H1 (cell line): ENCODE measurements at regions not wholly inside any gene's neighbourhood (a gene's known extent, or its start where the extent isn't known, plus 50 kb on each side); places are given as distances from the start of the nearest gene placed in this dataset.

Source experiments
- BACH1 ChIP-seq: IDR thresholded peaks from 2 replicates; pipeline ENCODE4 v1.6.1; 2012; ENCODE audit warnings: low read length, improper control_type of control experiment
- CHD1 ChIP-seq: IDR thresholded peaks from 2 replicates; pipeline ENCODE4 v1.6.1; 2012; ENCODE audit warnings: low read depth, low read length, improper control_type of control experiment
- KDM4A ChIP-seq: IDR thresholded peaks from one replicate; pipeline ENCODE4 v1.7.1; 2012; ENCODE audit warnings: low read depth, mild to moderate bottlenecking, moderate library complexity, low read length, inconsistent platforms; ENCODE audit not compliant: severe bottlenecking
- POLR2A ChIP-seq, 2 experiments: IDR thresholded peaks; 1 replicate in 1 of 2; 2 replicates in 1 of 2; pipeline ENCODE4 v1.6.1; 2011; ENCODE audit warnings: low read depth in 2 of 2, low read length in 2 of 2, mild to moderate bottlenecking in 2 of 2; ENCODE audit errors: control extremely low read depth in 1 of 2
- RFX5 ChIP-seq: IDR thresholded peaks from 2 replicates; pipeline ENCODE4 v1.6.1; 2011; ENCODE audit warnings: low read depth, low read length, improper control_type of control experiment, borderline replicate concordance
- TF ChIP-seq, protein P1 (sequence below), 3 experiments: IDR thresholded peaks; 1 replicate in 2 of 3; 2 replicates in 1 of 3; pipeline versions ENCODE4 v1.5.1 to v1.6.1; 2011; ENCODE audit warnings: low read length in 3 of 3, mild to moderate bottlenecking in 3 of 3, inconsistent platforms in 2 of 3, low read depth in 1 of 3, moderate library complexity in 1 of 3; ENCODE audit not compliant: insufficient read depth in 1 of 3; ENCODE audit errors: control extremely low read depth in 1 of 3
- TF ChIP-seq, protein P2 (sequence below): IDR thresholded peaks from 2 replicates; pipeline ENCODE4 v1.6.1; 2012; ENCODE audit warnings: low read length, inconsistent platforms

DNA sequence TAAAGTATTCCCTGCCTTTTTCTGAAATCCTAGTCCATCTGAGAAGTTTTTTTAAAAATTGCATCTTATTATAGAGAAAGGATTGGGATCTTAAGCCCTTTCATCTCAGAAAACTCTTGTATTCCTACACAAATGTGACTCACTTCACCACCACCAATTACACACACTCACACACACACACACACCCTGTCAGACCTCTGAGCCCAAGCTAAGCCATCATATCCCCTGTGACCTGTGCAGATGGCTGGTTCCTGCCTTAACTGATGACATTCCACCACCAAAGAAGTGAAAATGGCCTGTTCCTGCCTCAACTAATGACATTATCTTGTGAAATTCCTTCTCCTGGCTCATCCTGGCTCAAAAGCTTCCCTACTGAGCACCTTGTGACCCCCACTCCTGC, 1181.9 kb downstream of the ROBO2 start:
- TF ChIP-seq KDM4A (no peak), BACH1 (no peak), RFX5 (no peak), POLR2A (IDR thresholded peaks at IDR 0.05; ENCODE audit: control extremely low read depth in 1 of 2, low read depth in 2 of 2, low read length in 2 of 2) (no peak), CHD1 (no peak)
- TF ChIP-seq, protein P1, sequence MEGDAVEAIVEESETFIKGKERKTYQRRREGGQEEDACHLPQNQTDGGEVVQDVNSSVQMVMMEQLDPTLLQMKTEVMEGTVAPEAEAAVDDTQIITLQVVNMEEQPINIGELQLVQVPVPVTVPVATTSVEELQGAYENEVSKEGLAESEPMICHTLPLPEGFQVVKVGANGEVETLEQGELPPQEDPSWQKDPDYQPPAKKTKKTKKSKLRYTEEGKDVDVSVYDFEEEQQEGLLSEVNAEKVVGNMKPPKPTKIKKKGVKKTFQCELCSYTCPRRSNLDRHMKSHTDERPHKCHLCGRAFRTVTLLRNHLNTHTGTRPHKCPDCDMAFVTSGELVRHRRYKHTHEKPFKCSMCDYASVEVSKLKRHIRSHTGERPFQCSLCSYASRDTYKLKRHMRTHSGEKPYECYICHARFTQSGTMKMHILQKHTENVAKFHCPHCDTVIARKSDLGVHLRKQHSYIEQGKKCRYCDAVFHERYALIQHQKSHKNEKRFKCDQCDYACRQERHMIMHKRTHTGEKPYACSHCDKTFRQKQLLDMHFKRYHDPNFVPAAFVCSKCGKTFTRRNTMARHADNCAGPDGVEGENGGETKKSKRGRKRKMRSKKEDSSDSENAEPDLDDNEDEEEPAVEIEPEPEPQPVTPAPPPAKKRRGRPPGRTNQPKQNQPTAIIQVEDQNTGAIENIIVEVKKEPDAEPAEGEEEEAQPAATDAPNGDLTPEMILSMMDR (IDR thresholded peaks at IDR 0.05; ENCODE audit: control extremely low read depth in 1 of 3, insufficient read depth in 1 of 3, low read depth in 1 of 3, low read length in 3 of 3) = no peak
- TF ChIP-seq, protein P2, sequence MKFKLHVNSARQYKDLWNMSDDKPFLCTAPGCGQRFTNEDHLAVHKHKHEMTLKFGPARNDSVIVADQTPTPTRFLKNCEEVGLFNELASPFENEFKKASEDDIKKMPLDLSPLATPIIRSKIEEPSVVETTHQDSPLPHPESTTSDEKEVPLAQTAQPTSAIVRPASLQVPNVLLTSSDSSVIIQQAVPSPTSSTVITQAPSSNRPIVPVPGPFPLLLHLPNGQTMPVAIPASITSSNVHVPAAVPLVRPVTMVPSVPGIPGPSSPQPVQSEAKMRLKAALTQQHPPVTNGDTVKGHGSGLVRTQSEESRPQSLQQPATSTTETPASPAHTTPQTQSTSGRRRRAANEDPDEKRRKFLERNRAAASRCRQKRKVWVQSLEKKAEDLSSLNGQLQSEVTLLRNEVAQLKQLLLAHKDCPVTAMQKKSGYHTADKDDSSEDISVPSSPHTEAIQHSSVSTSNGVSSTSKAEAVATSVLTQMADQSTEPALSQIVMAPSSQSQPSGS = no peak
